Iris pigment epithelial cell (primary cell): ENCODE measurements at regions not wholly inside any gene's neighbourhood (a gene's known extent, or its start where the extent isn't known, plus 50 kb on each side); places are given as distances from the start of the nearest gene placed in this dataset.

Experiments
- DNase-seq: peaks from one replicate; pipeline ENCODE4 v3.0.0-alpha.2; 2011; ENCODE audit warnings: low read depth

- DNase-seq: no peak
Measured at GRCh38 chr19:30634996-30635975, 263.1 kb downstream of the ZNF536 start.

DNA sequence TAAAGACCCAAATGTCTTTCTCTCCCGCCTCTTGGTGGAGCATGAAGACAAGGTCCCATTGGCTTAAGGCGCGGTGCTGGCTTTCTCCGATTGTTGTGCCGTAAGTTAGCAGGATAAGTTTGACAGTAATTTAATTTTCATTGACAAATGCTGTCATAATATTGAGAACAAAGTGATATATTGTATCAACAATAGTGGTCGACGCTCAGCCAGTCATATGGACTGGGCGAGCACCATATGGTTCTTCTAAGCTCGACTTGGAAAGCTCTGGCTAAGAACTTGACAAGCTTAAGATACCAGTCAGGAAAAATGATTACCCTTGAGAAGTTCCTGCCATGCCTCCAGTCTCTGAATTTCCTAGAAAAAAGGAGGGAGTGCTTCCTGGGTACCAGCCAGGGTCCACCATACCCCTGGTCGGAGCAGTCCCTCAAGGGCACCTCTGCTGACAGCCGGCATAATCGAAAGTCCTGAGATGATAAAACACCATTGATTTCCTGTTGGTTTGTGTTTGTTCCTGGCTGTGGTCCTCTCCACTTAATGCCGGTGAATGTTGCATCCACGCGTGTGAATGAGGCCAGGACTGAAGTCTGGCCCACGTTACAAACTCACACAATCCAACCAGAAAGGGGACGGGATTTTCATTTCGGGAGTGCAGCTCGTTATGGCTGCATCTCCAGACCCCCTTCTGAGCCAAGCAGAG lies 262.1 kb downstream of the ZNF536 start:
- DNase-seq: no peak

DNA sequence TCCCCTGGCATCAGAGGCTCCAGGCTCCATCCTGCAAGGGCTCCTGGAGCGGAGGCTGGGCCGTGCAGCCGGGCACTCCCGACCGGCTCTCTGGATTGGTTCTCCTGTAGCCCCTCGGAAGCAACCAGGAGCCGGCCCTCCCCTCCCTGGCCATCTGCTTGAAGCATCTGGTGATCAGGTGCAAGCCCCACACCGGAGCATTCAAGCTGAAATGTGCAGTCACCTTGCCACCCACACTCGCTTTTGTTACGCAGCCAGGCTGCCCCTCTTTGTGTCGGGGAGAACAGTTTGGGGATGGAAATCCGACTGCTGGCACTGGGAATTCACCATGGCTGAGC lies 258.8 kb downstream of the ZNF536 start:
- DNase-seq: no peak

- DNase-seq: no peak
Measured at GRCh38 chr19:30630289-30631032, 258.3 kb downstream of the ZNF536 start.

DNA sequence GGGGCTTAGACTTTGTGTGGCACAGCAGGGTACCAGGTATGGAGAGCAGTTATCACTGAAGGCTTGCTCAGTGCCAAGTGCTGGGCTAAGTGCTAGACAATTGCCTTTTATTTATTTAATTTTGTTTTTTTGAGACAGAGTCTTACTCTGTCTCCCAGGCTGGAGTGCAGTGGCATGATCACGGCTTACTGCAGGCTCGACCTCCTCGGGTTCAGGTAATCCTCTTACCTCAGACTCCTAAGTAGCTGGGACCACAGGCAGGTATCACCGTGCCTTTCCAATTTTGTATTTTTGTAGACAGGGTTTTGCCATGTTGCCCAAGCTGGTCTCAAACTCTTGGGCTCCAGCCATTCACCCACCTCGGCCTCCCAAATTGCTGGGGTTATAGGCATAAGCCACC lies 256.9 kb downstream of the ZNF536 start:
- no peak for DNase-seq

DNA sequence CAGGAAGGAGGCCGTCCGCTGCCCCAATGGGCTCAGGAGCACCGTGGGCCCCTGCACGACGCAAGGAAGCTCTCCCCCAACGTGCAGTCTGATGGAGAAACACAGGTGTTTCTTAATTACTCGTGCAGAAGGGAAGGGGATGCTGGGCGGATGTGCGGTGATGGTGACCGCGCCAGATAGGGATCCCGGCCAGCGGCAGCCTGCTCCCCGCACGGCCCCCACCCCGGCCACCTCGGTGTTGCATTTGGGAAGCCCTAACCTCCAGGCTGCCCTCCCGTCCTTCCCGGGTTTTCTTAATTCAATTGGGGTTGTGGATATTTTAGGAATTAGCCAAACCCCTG lies 254.4 kb downstream of the ZNF536 start:
- DNase-seq: no peak

DNA sequence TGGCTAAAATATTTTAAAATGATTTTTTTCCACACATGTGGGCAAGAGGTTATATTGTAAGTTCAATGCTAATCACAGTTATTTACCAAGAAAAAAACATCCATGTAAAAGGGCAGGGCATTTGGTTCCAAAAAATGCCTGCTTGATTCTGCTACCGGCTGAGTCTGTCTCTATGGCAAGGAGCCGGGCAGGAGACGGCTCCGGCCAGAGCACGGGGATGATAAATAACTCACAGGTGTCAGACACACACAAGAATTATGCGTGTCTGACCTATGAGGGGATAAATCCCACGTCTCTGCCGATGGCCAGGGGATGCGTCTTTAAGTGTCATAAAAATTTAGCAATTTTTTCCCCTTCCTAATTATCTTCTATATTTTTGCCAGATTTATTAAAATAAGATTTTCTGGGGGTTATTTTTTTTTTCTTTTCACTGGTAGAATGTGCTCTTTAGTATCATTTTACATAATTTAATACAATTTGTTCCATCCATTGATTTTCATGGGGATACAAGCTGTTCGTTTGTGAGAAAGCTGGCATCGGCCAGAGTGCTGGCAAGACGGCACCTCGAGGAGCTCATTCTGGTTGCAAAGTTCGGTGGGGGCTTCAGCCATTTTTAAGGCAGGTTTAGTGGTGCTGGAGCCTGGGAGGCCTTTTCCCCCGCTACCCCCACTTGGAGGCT lies 253.9 kb downstream of the ZNF536 start:
- no peak for DNase-seq

DNA sequence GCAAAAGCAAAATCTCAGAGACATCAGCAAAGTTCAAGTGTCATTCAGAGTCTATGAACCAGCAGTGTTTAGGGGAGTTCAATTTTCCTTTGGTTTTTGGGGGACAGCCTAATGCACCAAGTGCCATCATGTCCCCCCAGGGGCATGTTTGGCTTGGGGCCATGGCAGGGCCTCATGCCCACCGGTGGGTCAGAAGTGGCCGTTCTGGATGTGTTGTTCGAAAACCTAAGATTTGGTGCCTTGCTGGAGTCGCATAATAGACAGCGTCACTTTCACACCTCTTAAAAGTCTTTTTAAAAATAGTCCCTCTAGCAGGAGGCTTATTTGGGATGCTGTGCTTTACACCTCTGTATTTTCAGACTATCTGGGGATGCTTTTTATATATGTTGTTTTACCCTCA lies 250.1 kb downstream of the ZNF536 start:
- no peak for DNase-seq

- no peak for DNase-seq
Measured at GRCh38 chr19:30621326-30621920, 249.2 kb downstream of the ZNF536 start.

GRCh38 chr19:30620354-30620753 lies 248.2 kb downstream of the ZNF536 start:
- no peak for DNase-seq

DNA sequence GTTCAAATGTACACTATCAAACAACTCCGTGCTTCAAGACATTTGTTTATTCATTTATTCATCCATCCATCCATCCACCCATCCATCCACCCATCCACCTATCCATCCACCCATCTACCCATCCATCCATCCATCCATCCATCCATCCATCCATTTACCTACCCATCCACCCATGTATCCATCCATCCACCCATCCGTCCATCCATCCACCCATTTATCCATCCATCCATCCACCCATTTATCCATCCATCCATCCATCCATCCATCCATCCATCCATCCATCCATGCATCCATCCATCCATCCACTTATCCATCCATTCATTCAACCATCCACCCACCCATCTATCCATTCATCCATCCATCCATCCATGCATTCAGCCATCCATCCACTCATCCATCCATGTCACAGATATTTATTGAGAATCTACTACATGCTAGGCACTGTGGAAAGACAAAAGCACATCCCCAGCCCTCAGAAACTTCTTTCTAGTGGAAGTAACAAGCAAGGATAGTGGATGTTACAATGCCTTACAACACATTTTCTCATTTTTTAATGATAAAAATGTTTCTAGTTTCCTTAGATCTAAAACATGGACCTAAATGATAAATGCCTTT lies 237.6 kb downstream of the ZNF536 start:
- no peak for DNase-seq

DNA sequence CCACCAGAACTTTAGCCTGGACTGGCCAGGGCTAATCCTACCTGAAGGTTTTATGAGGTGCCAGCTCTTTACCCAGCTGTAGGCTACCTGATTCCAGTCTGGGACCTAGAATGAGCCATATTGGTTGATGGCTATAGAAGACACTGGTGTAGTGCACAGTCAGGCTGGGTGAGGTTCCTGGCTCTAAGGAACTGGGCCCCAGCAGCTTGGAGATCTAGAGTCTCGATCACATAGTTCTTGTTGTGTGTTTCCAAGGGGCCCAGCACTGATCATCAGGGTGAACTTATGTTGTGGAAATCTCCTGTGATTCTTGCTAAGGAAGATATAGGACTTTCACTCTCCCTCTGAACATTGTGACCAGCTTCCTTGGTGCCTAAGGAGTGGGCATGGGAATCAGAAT lies 236.3 kb downstream of the ZNF536 start:
- no peak for DNase-seq
